ENCODE measurements at regions not wholly inside any gene's neighbourhood (a gene's known extent, or its start where the extent isn't known, plus 50 kb on each side); places are given as distances from the start of the nearest gene placed in this dataset.

- intact Hi-C loops (cut with DNase I), result no loop called here
- H3K9me3 ChIP-seq, result no peaks in the 10 kb centered on the region
- no peak overlapping the region for H3K27ac ChIP-seq
- H3K4me1 ChIP-seq, result no peaks in the 10 kb centered on the region
- TF ChIP-seq, protein P1, sequence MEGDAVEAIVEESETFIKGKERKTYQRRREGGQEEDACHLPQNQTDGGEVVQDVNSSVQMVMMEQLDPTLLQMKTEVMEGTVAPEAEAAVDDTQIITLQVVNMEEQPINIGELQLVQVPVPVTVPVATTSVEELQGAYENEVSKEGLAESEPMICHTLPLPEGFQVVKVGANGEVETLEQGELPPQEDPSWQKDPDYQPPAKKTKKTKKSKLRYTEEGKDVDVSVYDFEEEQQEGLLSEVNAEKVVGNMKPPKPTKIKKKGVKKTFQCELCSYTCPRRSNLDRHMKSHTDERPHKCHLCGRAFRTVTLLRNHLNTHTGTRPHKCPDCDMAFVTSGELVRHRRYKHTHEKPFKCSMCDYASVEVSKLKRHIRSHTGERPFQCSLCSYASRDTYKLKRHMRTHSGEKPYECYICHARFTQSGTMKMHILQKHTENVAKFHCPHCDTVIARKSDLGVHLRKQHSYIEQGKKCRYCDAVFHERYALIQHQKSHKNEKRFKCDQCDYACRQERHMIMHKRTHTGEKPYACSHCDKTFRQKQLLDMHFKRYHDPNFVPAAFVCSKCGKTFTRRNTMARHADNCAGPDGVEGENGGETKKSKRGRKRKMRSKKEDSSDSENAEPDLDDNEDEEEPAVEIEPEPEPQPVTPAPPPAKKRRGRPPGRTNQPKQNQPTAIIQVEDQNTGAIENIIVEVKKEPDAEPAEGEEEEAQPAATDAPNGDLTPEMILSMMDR (IDR thresholded peaks at IDR 0.05), result no peak
- no peaks in the 10 kb centered on the region for H3K27me3 ChIP-seq
- no peak overlapping the region for H3K4me3 ChIP-seq
- ATAC-seq (no peak), DNase-seq (no peak)
- no peaks in the 10 kb centered on the region for H3K36me3 ChIP-seq
These were observed 139.5 kb upstream of the C9orf72 start for GRCh38 chr9:27712806-27713205.

- Histone ChIP-seq H3K27ac (no peak overlapping the region), H3K27me3 (no peaks in the 10 kb centered on the region), H3K4me3 (no peak overlapping the region), H3K36me3 (no peaks in the 10 kb centered on the region), H3K4me1 (no peaks in the 10 kb centered on the region), H3K9me3 (no peaks in the 10 kb centered on the region)
- ATAC-seq, result no peak
- intact Hi-C loops (cut with DNase I), result no loop called here
- DNase-seq, result no peak
- TF ChIP-seq, protein P1 (IDR thresholded peaks at IDR 0.05), result no peak
These were observed 141.1 kb upstream of the C9orf72 start for GRCh38 chr9:27714388-27714787.

GRCh38 chr9:27715651-27716050, 142.4 kb upstream of the C9orf72 start:
- Histone ChIP-seq H3K27ac (no peak overlapping the region), H3K27me3 (no peaks in the 10 kb centered on the region), H3K4me1 (no peaks in the 10 kb centered on the region), H3K4me3 (no peak overlapping the region), H3K9me3 (no peaks in the 10 kb centered on the region), H3K36me3 (no peaks in the 10 kb centered on the region)
- TF ChIP-seq, protein P1 (IDR thresholded peaks at IDR 0.05), result no peak
- no peak for DNase-seq
- ATAC-seq, result peak; percentile 34
- intact Hi-C loops (cut with DNase I), result no loop called here

DNA sequence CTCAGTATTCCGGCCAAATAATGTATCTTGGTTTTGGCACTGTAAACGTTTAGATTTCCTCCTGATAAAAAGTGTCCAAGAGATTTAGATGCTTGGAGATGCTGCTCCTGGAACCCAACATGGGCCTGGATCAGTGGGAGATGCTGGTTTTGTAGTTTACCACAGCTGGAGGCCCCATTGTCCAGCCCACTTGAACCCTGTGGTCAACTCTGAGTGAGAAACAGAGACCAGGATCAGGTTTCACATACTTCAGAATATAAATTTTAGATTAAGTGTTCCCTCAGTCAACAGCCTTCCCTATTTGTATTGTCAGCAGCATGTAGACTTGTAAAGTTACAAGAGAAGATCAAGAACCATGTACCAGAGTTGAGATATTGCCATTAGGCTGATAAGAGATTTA, 144.7 kb upstream of the C9orf72 start:
- H3K4me3 ChIP-seq, result no peak overlapping the region
- DNase-seq (no peak), ATAC-seq (no peak)
- H3K9me3 ChIP-seq, result no peaks in the 10 kb centered on the region
- intact Hi-C loops (cut with DNase I), result no loop called here
- TF ChIP-seq, protein P1 (IDR thresholded peaks at IDR 0.05), result no peak
- H3K27ac ChIP-seq, result no peak overlapping the region
- no peaks in the 10 kb centered on the region for H3K27me3 ChIP-seq
- no peaks in the 10 kb centered on the region for H3K4me1 ChIP-seq
- no peaks in the 10 kb centered on the region for H3K36me3 ChIP-seq

GRCh38 chr9:27719711-27720110, 146.4 kb upstream of the C9orf72 start:
- H3K27ac ChIP-seq, result no peak overlapping the region
- H3K27me3 ChIP-seq, result no peaks in the 10 kb centered on the region
- ATAC-seq (no peak), DNase-seq (no peak)
- H3K36me3 ChIP-seq, result no peaks in the 10 kb centered on the region
- no peak overlapping the region for H3K4me3 ChIP-seq
- intact Hi-C loops (cut with DNase I), result loop anchor here (10.0 kb wide), 1 partner anchor 355 kb away; no protein-coding TSS in a partner anchor
- H3K4me1 ChIP-seq, result no peaks in the 10 kb centered on the region
- H3K9me3 ChIP-seq, result no peaks in the 10 kb centered on the region
- TF ChIP-seq, protein P1 (IDR thresholded peaks at IDR 0.05), result no peak

- ATAC-seq, result no peak
- Histone ChIP-seq H3K4me3 (no peak overlapping the region), H3K9me3 (no peaks in the 10 kb centered on the region), H3K27ac (no peak overlapping the region), H3K27me3 (no peaks in the 10 kb centered on the region), H3K36me3 (no peaks in the 10 kb centered on the region), H3K4me1 (peaks cover 5% of the 10 kb centered on the region)
- TF ChIP-seq, protein P1 (IDR thresholded peaks at IDR 0.05), result no peak
- DNase-seq, result no peak
- intact Hi-C loops (cut with DNase I), result loop anchor here (10.0 kb wide), 1 partner anchor 352 kb away; no protein-coding TSS in a partner anchor
These were observed 149.6 kb upstream of the C9orf72 start for GRCh38 chr9:27722866-27723265.
